ENCODE measurements at regions not wholly inside any gene's neighbourhood (a gene's known extent, or its start where the extent isn't known, plus 50 kb on each side); places are given as distances from the start of the nearest gene placed in this dataset.

GRCh38 chr4:165788686-165789463, 84.2 kb upstream of the TLL1 start:
- TF ChIP-seq EZH2 (IDR thresholded peaks at IDR 0.05; ENCODE audit: borderline replicate concordance, low read length) (no peak), CTCF (IDR thresholded peaks at IDR 0.05; ENCODE audit: low read length) (no peak)
